DOHH2 (cell line): ENCODE measurements at regions not wholly inside any gene's neighbourhood (a gene's known extent, or its start where the extent isn't known, plus 50 kb on each side); places are given as distances from the start of the nearest gene placed in this dataset.

Experiments used
- EZH2phosphoT487 ChIP-seq: fragments of 200-600 bp; sonication (generic); IDR thresholded peaks from 2 replicates; pipeline ENCODE4 v1.6.1; 2017; ENCODE audit warnings: borderline replicate concordance, mild to moderate bottlenecking, antibody characterized with exemption, low read length, moderate library complexity, mixed read lengths
- TF ChIP-seq, protein P1 (sequence below): fragments of 200-600 bp; sonication (generic); IDR thresholded peaks from one replicate; pipeline ENCODE4 v1.5.1; 2014; ENCODE audit warnings: antibody characterized with exemption, mild to moderate bottlenecking, low read depth, low read length; ENCODE audit not compliant: poor library complexity, severe bottlenecking

DNA sequence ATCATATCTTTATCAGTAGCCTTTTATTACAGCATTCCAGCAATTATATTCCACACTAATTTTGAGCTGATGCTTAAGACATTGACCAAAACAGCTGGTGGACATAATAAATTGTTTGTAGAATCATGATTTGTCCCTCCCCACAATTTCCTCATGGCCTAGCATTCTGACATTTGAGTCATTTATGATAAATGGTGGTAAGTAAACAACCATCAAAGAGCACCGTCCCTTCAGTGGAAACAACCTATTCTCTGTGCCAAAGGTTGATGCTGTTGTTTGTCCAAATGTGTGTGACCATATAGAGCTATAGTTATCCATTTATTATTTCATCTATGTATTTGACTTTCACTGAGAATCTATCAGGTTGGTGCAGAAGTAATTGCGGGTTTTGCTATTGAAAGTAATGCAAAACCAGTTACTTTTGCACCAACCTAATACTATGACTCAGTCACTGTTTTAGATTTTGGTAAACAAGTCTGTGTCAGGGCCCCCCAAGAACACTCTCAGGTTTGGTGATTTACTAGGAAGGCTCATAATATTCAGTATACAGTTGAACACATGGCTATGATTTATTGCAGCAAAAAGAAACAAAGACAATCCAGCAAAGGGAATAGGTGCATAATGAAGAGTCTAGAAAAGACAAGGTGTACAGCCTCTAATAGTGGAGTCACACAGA lies 608.7 kb upstream of the REG3G start:
- TF ChIP-seq, protein P1, sequence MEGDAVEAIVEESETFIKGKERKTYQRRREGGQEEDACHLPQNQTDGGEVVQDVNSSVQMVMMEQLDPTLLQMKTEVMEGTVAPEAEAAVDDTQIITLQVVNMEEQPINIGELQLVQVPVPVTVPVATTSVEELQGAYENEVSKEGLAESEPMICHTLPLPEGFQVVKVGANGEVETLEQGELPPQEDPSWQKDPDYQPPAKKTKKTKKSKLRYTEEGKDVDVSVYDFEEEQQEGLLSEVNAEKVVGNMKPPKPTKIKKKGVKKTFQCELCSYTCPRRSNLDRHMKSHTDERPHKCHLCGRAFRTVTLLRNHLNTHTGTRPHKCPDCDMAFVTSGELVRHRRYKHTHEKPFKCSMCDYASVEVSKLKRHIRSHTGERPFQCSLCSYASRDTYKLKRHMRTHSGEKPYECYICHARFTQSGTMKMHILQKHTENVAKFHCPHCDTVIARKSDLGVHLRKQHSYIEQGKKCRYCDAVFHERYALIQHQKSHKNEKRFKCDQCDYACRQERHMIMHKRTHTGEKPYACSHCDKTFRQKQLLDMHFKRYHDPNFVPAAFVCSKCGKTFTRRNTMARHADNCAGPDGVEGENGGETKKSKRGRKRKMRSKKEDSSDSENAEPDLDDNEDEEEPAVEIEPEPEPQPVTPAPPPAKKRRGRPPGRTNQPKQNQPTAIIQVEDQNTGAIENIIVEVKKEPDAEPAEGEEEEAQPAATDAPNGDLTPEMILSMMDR: no peak
- no peak for TF ChIP-seq EZH2phosphoT487
